Right atrium auricular region (tissue), 2 donors: ENCODE measurements at regions not wholly inside any gene's neighbourhood (a gene's known extent, or its start where the extent isn't known, plus 50 kb on each side); places are given as distances from the start of the nearest gene placed in this dataset.
"Not testable (repeated sequence)": the region's sequence is repeated elsewhere in the genome, so short reads cannot be mapped to it uniquely, and the experiment has no call there.

ENCODE experiments used
- DNase-seq: peaks from one replicate; pipeline ENCODE4 v3.0.0-alpha.2; 2019; ENCODE audit warnings: low spot score
- H3K27ac ChIP-seq, 2 donors: fragments of 200-600 bp; sonication (generic); 1 replicate in 1 of 2; 2 replicates in 1 of 2; pipeline ENCODE4 v1.5.1; 2016 to 2019
- H3K27me3 ChIP-seq, 2 donors: fragments of 200-600 bp; sonication (generic); one replicate each; pipeline versions ENCODE4 v1.5.1 to v1.6.0; 2017 to 2019
- H3K36me3 ChIP-seq: fragments of 200-600 bp; sonication (generic); one replicate; pipeline ENCODE4 v1.5.1; 2016
- H3K4me1 ChIP-seq, 2 donors: fragments of 200-600 bp; sonication (generic); one replicate each; pipeline versions ENCODE4 v1.5.1 to v1.6.0; 2017 to 2019
- H3K4me3 ChIP-seq, 2 donors: fragments of 200-600 bp; sonication (generic); 1 replicate in 1 of 2; 2 replicates in 1 of 2; pipeline ENCODE4 v1.5.1; 2017 to 2019; ENCODE audit warnings: mild to moderate bottlenecking in 1 of 2, moderate library complexity in 1 of 2
- H3K9me3 ChIP-seq, 2 donors: fragments of 200-600 bp; sonication (generic); one replicate each; pipeline ENCODE4 v1.5.1; 2019
- CTCF ChIP-seq, 2 donors: fragments of 200-600 bp; sonication (generic); IDR thresholded peaks; one replicate each; pipeline ENCODE4 v1.5.1; 2019; ENCODE audit warnings: antibody characterized with exemption in 2 of 2

DNA sequence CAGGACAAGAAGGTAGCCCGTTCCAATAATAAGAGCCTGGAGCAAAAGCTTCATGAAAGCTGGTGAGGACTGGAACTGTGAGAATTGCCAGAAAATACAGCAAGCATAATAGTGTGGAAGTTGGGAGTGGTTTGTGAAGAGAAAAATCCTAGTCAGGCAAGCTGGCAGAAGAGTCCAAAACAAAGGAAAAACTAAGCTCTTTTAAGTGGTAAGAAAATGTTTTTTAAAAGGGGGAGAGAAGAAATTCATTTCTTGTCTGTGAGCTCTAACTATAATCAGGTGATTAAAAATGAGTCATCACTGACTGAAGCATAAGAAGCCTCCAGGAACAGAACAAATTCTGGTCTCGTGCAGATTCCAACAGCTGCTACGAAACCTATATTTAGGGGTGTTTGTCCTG is 102.6 kb downstream of the CAAP1 start:
- Histone ChIP-seq H3K9me3 (no peaks in the 10 kb centered on the region), H3K4me1 (no peaks in the 10 kb centered on the region), H3K27ac (no peak overlapping the region), H3K4me3 (no peak overlapping the region), H3K36me3 (no peaks in the 10 kb centered on the region), H3K27me3 (no peaks in the 10 kb centered on the region)
- DNase-seq = no peak
- no peak for TF ChIP-seq CTCF (IDR thresholded peaks at IDR 0.05)

DNA sequence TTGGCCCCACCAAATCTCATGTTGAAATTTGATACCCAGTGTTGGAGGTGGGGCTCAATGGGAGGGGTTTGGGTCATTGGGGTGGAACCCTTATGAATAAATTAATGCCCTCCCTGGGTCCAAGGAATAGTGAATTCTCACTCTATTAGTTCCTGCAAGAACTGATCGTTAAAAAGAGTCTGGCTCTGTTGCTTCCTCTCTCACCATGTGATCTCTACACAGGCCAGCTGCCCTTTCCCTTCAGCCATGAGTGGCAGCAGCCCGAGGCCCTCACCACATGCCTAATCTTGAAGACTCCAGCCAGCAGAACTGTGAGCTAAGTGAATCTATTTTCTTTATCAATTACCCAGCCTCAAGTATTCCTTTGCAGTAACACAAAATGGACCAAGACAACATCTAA is 106.0 kb downstream of the CAAP1 start:
- no peak for TF ChIP-seq CTCF (IDR thresholded peaks at IDR 0.05)
- Histone ChIP-seq H3K27me3 (no peaks in the 10 kb centered on the region), H3K9me3 (no peaks in the 10 kb centered on the region), H3K4me3 (no peak overlapping the region), H3K4me1 (no peaks in the 10 kb centered on the region), H3K36me3 (no peaks in the 10 kb centered on the region), H3K27ac (no peak overlapping the region)
- DNase-seq = no peak

- no peaks in the 10 kb centered on the region for H3K27me3 ChIP-seq
- no peaks in the 10 kb centered on the region for H3K9me3 ChIP-seq
- no peak for DNase-seq
- TF ChIP-seq CTCF (IDR thresholded peaks at IDR 0.05) = no peak
- H3K4me3 ChIP-seq = no peak overlapping the region
- H3K27ac ChIP-seq = no peak overlapping the region
- no peaks in the 10 kb centered on the region for H3K4me1 ChIP-seq
- no peaks in the 10 kb centered on the region for H3K36me3 ChIP-seq
Observed at GRCh38 chr9:26782899-26783298, 109.7 kb downstream of the CAAP1 start.

DNA sequence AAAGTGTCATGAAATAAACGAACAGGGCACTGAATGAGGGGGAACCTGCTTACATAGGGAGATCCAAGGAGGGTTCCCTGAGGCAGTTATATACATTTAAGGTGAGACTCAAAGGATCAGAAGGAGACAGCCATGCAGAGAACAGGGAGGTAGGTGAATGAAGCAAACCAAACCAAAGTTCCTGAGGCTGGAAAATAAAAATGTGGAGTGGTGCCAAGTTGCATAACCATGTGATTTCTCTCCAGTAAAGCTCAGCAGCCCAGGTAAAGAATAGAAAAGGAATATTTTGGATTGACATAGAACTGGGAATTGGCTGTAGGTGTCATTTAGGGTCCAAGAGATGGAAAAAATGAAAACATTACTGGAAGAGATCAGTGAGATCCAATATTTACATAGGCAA is 110.7 kb downstream of the CAAP1 start:
- Histone ChIP-seq H3K36me3 (no peaks in the 10 kb centered on the region), H3K4me3 (no peak overlapping the region), H3K9me3 (no peaks in the 10 kb centered on the region), H3K27me3 (no peaks in the 10 kb centered on the region), H3K4me1 (no peaks in the 10 kb centered on the region), H3K27ac (no peak overlapping the region)
- TF ChIP-seq CTCF (IDR thresholded peaks at IDR 0.05) = no peak
- DNase-seq = no peak

DNA sequence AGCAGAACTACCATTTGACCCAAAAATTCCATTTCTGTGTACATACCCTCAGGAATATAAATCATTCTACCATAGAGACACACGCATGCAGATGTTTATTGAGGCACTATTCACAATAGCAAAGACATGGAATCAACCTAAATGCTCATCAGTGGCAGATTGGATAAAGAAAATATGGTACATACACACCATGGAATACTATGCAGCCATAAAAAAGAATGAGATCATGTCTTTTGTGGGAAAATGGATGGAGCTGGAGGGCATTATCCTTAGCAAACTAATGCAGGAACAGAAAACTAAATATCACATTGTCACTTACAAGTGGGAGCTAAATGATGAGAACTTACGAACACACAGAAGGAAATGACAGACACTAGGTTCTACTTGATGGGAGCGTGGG is 112.3 kb downstream of the CAAP1 start:
- not testable (repeated sequence) for DNase-seq, H3K36me3 ChIP-seq, H3K4me1 ChIP-seq, H3K9me3 ChIP-seq, H3K27me3 ChIP-seq, H3K27ac ChIP-seq, H3K4me3 ChIP-seq

- DNase-seq = no peak
- Histone ChIP-seq H3K36me3 (no peaks in the 10 kb centered on the region), H3K4me1 (no peaks in the 10 kb centered on the region), H3K4me3 (no peak overlapping the region), H3K9me3 (no peaks in the 10 kb centered on the region), H3K27ac (no peak overlapping the region), H3K27me3 (no peaks in the 10 kb centered on the region)
- no peak for TF ChIP-seq CTCF (IDR thresholded peaks at IDR 0.05)
Observed at GRCh38 chr9:26779062-26779461, 113.5 kb downstream of the CAAP1 start.
